ENCODE measurements at regions not wholly inside any gene's neighbourhood (a gene's known extent, or its start where the extent isn't known, plus 50 kb on each side); places are given as distances from the start of the nearest gene placed in this dataset.

DNA sequence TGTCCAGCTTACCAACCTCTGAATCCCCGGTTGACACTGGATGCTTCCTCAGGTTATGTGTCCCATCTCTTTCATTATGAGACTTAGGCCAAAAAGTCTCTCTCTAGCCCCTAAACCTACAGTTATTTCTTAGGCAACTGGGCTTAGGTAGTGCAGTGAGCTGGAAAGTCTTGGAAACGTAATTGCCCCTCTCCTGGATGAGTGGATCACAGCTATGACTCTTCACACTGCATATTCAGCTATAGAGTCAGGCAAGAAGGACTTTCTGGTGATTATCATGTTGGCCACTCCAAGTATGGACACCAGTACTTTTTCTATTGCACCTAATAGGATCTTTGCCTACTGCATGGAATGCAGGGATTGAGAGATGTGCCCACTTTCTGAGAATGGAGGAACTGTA, 458.3 kb upstream of the CELF4 start:
- no peaks in the 10 kb centered on the region for H3K36me3 Mint-ChIP-seq
- H3K4me1 Mint-ChIP-seq, result no peaks in the 10 kb centered on the region
- no peak overlapping the region for H3K4me3 Mint-ChIP-seq
- DNase-seq (ENCODE audit: low spot score in 2 of 2), result no peak
- H3K9me3 Mint-ChIP-seq, result no peaks in the 10 kb centered on the region
- ATAC-seq, result no peak
- H3K27ac Mint-ChIP-seq, result no peak overlapping the region

DNA sequence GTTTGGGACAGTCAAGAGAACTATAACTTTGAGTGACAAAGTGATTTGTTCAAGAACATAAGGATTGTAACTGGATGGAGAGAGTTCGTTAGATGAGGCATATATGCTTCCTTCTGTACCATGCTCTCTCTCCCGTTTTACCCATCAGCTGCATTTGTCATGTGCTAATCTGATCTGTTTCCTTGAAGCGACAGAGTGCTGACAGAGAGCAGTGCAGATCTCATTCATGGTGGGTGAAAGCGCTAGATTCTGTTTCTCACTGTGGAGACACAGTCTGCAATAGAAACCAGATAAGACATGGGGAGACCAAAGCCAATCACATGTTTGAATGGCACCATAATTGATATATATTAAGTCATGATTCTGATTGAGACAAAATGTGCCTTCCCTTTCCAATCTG, 456.6 kb upstream of the CELF4 start:
- DNase-seq (ENCODE audit: low spot score in 2 of 2) (no peak), ATAC-seq (no peak)
- Mint-ChIP-seq H3K4me3 (no peak overlapping the region), H3K9me3 (no peaks in the 10 kb centered on the region), H3K4me1 (no peaks in the 10 kb centered on the region), H3K27ac (no peak overlapping the region), H3K36me3 (no peaks in the 10 kb centered on the region)

DNA sequence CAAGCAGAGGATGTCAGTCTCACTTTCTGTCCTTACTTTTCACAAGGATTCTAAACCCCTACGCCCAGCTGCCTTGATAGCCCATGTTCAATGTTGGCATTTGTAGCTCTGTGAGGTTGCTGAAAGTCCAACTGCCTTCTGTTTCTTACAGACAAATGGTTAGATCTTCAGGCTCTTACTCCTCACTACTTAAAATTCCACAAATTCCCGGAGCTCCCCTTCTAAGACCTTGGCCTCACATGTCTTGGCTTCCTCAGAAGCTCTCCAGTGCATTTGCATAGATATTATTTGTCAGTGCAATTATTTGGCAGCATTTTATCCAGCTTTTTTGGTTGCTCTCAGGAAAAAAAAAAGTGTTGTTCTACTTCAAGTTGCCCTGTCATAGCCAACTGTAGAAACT, 453.7 kb upstream of the CELF4 start:
- Mint-ChIP-seq H3K36me3 (no peaks in the 10 kb centered on the region), H3K9me3 (peaks cover 4% of the 10 kb centered on the region), H3K4me3 (no peak overlapping the region), H3K4me1 (no peaks in the 10 kb centered on the region), H3K27ac (no peak overlapping the region)
- DNase-seq (ENCODE audit: low spot score in 2 of 2) (no peak), ATAC-seq (no peak)

DNA sequence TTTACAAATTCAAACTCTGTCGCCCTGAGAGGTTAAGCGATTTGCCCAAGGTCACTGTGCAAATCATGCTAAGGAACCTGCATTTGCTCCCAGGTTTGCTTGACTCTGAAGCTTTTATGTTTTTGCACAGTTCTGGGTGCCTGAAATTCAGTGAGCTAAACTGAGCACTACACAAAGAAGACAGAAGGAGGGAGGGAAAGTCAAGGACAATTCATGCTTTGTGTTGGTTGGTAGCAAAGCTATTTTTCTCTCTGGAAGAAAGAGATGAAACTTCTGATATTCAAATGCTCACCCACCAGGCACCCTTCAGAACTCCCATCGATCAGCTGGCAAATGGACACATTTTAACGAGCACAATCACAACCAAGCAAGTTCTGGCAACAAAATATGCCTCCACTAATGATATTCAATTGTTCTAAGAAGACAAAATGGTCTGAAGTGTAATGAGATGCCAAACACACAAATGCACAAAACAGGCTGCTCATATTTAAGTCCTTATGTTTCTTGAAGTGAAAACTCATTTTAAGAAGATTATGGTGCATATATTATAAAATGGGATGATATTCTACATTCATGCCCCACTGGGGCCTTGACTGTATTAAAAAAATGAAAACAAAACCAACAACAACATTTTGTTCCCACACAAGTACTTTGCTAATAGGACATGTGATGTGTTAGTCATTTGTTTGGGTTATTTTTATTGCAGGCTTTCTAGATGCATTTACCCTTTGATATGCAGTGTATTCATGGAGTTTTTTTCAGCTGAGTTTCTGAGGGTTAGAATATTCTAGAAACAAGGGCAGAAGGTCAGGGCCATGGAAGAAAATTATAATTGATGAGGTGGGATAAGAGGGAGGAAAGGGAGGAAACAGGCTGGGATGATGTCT, 445.6 kb upstream of the CELF4 start:
- ATAC-seq, result no peak

DNA sequence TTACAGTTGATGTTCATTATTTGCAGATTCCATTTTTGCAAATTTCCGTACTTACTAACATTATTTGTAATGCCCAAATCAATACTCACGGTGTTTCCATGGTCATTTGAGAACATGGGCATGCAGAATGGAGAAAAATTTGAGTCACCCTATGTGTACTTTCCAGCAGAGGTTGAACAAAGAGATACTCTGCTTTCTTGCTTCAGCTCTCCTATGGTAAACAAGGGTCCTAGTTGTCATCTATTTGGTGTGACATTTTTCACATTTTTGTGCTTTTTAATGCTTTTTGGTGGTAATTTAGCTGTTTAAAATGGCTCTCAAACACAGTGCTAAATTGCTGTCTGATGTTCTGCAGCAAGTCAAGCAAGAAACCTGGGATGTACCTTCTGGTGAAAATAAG, 444.4 kb upstream of the CELF4 start:
- H3K9me3 Mint-ChIP-seq, result peaks cover 6% of the 10 kb centered on the region
- H3K36me3 Mint-ChIP-seq, result no peaks in the 10 kb centered on the region
- no peak overlapping the region for H3K4me3 Mint-ChIP-seq
- ATAC-seq (no peak), DNase-seq (ENCODE audit: low spot score in 2 of 2) (no peak)
- no peaks in the 10 kb centered on the region for H3K4me1 Mint-ChIP-seq
- no peak overlapping the region for H3K27ac Mint-ChIP-seq

More for the DNA sequence above, 445.6 kb upstream of the CELF4 start:
- H3K36me3 Mint-ChIP-seq, result no peaks in the 10 kb centered on the region
- H3K9me3 Mint-ChIP-seq, result peaks cover 10% of the 10 kb centered on the region
- DNase-seq (ENCODE audit: low spot score in 2 of 2), result no peak
- H3K4me3 Mint-ChIP-seq, result no peak overlapping the region
- no peak overlapping the region for H3K27ac Mint-ChIP-seq
- H3K4me1 Mint-ChIP-seq, result no peaks in the 10 kb centered on the region

DNA sequence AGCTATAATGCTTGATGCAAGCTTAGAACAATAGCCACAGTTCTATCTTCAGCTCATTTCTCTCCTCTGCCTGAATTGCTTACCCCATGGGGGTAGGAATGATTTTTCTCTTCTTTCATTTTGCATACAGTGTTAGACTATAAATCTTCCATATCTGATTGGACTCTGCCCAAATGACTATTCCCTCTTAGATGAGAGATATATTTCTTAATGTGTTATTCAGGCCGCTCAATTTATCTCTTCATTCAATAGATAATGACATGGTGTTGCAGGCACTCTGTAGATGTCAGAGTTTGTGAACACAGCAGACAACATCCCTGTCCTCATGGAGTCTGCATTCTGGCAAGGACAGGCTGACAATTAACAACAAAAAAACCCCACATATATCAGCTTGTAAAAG, 443.7 kb upstream of the CELF4 start:
- no peaks in the 10 kb centered on the region for H3K4me1 Mint-ChIP-seq
- DNase-seq (ENCODE audit: low spot score in 2 of 2) (no peak), ATAC-seq (no peak)
- H3K9me3 Mint-ChIP-seq, result peaks cover 6% of the 10 kb centered on the region
- H3K36me3 Mint-ChIP-seq, result no peaks in the 10 kb centered on the region
- H3K27ac Mint-ChIP-seq, result no peak overlapping the region
- H3K4me3 Mint-ChIP-seq, result no peak overlapping the region

DNA sequence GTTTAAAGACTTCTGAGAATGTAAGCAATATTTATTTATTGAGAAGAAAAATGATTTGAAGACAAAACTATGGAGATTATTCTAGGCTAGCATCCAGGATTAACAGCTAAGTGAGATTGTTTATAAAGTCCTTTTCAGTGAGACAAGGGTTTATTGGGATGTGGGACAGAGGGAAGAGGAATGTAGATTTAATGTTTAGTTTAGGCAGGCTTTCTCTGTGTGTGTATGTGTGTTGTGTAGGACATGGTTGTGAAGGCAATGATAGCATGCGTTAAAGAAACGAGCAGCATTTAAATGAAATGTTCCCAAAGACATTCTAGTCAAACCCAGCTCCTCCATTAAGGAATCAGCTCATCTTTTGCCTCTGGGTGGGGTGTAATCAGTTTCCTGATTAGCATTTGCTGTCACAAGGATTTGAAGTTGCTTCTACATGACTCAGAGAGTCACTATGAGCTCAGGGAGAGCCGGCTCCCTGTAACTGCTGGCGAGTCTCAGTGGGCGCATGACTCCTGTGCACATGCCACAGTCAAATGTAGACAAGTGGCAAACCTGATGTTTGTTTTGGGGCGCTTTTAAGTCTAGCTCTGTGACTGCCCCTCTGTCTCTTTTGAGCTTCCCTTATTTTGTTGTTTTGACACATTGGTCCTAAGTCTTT, 442.2 kb upstream of the CELF4 start:
- Mint-ChIP-seq H3K4me3 (no peak overlapping the region), H3K4me1 (no peaks in the 10 kb centered on the region), H3K36me3 (no peaks in the 10 kb centered on the region), H3K27ac (no peak overlapping the region), H3K9me3 (peaks cover 6% of the 10 kb centered on the region)
- DNase-seq (ENCODE audit: low spot score in 2 of 2) (no peak), ATAC-seq (no peak)

DNA sequence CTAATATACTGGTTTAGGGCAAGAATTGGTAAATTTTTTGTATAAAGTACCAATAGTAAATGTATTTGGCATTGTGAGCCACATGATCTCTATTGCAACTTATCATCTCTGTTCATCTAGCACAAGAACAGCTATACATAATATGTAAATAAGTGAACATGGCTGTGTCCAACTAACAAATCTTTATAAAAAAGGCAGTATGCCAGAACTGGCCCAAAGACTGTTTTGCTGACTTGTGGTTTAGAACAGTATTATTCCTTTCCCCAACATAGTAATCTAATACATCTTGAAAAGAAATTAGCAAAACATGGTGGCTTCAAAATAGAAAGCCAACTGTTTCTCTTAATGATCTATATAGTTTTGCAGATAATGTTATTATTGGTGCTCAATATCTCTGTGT, 441.4 kb upstream of the CELF4 start:
- Mint-ChIP-seq H3K4me1 (no peaks in the 10 kb centered on the region), H3K36me3 (no peaks in the 10 kb centered on the region), H3K9me3 (peaks cover 6% of the 10 kb centered on the region), H3K4me3 (no peak overlapping the region), H3K27ac (no peak overlapping the region)
- no peak for DNase-seq (ENCODE audit: low spot score in 2 of 2)
- no peak for ATAC-seq

DNA sequence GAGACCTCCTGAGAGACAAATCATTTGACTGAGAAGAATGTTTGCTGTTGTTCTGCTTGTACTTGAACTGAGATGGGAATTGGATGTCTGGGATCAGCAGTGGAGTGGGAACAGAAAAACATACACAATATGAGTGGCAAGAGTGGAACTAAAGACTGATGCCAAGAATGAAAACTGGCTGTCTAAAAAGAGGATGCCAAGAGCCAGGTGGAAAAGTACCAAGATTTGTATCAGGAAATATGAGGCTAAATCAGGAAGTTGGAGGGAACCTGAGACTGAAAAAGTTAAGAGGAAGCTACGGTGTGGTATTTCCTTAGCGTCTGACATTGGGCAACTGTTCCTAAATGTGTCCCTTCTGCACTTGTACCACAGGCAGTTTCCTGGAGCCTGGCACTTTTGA, 440.9 kb upstream of the CELF4 start:
- Mint-ChIP-seq H3K4me1 (no peaks in the 10 kb centered on the region), H3K4me3 (no peak overlapping the region), H3K27ac (no peak overlapping the region), H3K36me3 (no peaks in the 10 kb centered on the region), H3K9me3 (peaks cover 6% of the 10 kb centered on the region)
- DNase-seq (ENCODE audit: low spot score in 2 of 2), result no peak
- no peak for ATAC-seq

DNA sequence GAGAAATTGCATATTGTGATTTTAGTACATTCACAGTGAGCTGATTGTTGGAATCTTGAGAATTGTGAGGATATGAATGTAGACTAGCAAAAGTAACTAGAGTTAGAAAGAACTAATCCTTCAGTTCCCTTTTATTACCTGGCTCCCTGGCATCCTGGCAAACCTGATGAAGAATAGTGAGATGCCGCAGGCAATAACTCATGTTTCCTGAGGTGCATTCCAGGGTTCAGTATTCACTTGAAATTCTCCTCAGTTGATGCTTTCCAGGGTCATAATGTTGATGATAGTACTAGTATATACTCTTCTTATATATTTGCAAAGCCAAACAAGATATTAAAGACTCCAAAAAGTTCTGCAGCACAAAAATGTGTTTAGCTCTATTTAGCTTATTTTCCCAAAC, 432.1 kb upstream of the CELF4 start:
- Mint-ChIP-seq H3K4me3 (no peak overlapping the region), H3K36me3 (no peaks in the 10 kb centered on the region), H3K27ac (no peak overlapping the region), H3K9me3 (peaks cover 13% of the 10 kb centered on the region), H3K4me1 (no peaks in the 10 kb centered on the region)
- no peak for DNase-seq (ENCODE audit: low spot score in 2 of 2)
- no peak for ATAC-seq

DNA sequence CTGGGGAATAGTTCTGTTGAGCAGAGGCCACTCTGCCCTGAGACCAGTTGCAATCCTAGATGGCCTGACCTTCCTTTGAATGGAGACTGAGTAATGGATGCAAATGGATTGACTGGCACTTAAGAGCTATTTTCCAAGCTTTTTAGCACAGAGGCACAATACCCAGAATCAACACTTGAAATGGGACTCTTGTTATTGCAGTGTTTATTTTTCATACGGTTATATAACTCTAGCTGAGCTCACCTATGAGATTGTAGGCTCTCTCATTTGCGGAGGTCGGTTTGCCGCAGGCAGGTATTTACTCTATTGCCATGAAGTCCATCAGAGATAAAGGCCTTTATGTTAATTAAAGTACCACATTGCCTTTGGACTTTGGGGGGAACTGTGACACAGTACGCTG, 422.3 kb upstream of the CELF4 start:
- H3K4me3 Mint-ChIP-seq, result no peak overlapping the region
- no peaks in the 10 kb centered on the region for H3K4me1 Mint-ChIP-seq
- peaks cover 20% of the 10 kb centered on the region for H3K9me3 Mint-ChIP-seq
- H3K36me3 Mint-ChIP-seq, result no peaks in the 10 kb centered on the region
- DNase-seq (ENCODE audit: low spot score in 2 of 2) (no peak), ATAC-seq (no peak)
- H3K27ac Mint-ChIP-seq, result no peak overlapping the region

DNA sequence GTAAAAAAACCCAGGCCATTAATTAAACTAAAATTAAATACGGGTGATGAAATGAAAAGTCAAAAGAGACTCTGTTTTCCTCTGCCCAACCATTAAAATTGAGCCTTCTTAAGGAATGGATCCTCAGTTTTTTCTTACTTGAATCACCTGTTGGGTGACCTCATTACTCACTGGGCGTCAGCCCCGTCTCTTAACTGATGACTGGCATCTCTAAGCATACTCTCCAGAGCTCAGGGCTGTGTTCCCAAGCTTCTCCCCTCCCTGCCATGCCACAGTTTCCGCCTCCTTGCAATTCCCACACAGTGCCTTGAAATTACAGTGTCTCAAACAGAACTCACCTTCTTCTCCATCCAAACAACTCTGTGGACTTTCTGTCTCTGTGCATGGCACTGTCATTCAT, 421.1 kb upstream of the CELF4 start:
- Mint-ChIP-seq H3K36me3 (no peaks in the 10 kb centered on the region), H3K27ac (no peak overlapping the region), H3K4me3 (no peak overlapping the region), H3K9me3 (peaks cover 15% of the 10 kb centered on the region), H3K4me1 (no peaks in the 10 kb centered on the region)
- no peak for DNase-seq (ENCODE audit: low spot score in 2 of 2)
- no peak for ATAC-seq

DNA sequence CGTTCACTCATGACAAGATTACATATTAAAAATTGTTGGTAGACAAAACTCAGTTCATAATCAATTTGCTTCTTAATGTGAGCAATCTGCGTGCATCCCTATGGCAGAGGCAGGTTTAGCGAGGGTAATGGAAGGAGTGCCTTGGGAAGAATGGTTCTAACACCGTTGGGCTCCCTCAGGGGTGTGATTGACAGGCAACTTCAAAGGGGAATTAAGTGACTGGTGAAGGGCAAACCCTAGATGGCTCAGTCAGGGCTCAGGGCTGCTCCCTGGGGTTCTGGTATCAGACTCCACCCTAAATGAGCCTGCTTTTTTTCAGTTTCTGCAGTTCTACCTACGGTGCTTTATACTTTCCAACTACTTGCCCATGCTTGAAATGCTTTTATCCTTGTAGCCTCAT, 419.5 kb upstream of the CELF4 start:
- Mint-ChIP-seq H3K27ac (no peak overlapping the region), H3K36me3 (no peaks in the 10 kb centered on the region), H3K4me1 (no peaks in the 10 kb centered on the region), H3K9me3 (peaks cover 6% of the 10 kb centered on the region), H3K4me3 (no peak overlapping the region)
- DNase-seq (ENCODE audit: low spot score in 2 of 2) (no peak), ATAC-seq (no peak)

DNA sequence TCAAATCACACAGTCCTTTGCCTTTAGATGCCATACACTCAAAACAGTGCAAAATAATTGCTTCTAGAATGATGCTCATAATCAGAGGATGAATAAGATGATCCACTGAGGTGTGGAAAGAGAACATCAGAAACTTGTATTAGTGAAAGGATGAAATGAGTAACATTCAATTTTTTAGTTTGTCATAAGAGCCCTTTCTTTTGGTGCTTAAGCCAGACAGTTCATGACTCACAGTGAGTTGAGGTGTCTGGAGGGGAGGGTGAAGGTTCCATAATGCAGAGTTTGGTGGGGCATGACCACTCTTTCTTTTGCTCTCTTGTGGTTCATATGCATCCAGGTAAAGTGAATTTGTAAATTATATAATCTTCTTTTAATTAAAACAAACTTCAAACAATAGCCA, 415.0 kb upstream of the CELF4 start:
- Mint-ChIP-seq H3K4me1 (no peaks in the 10 kb centered on the region), H3K4me3 (no peak overlapping the region), H3K27ac (no peak overlapping the region), H3K9me3 (peaks cover 12% of the 10 kb centered on the region), H3K36me3 (no peaks in the 10 kb centered on the region)
- no peak for DNase-seq (ENCODE audit: low spot score in 2 of 2)
- no peak for ATAC-seq

DNA sequence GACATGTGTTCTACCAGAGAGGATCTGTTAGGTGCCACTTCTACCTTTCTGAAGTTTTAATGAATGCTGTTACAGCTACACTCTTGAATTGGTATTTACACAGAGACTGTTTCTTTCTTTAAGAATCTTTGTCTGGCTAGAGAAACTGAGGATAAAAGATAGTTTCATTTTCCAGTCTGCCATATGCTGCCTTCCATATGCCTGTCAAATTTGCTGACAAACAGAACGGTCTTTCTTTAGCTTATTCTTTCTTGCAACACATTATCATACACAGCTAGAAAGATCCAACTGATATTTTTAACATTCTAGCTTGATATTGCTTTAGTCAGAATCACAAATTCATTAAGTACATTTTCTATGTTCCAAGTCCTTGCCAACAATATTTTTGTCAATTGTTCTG, 409.8 kb upstream of the CELF4 start:
- DNase-seq (ENCODE audit: low spot score in 2 of 2), result no peak
- Mint-ChIP-seq H3K27ac (no peak overlapping the region), H3K4me3 (no peak overlapping the region), H3K4me1 (no peaks in the 10 kb centered on the region), H3K36me3 (no peaks in the 10 kb centered on the region), H3K9me3 (peaks cover 22% of the 10 kb centered on the region)
- ATAC-seq, result no peak

DNA sequence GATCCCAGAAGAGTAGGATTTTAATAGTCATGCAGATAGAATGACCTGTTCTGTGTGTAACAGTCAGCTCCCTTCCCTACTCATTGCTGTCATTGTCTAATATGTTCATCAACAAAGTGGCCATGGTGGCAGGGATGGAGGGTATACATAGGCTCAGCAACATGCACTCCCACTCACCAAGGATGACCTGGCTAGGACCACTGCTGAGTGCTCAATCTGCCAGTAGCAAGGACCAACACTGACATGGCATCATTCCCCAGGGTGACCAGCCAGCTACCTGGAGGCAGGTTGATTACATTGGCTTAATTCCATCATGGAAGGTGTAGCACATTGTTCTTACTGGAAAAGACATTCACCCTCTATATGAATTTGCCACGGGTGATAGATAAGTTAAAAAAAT, 401.7 kb upstream of the CELF4 start:
- peaks cover 10% of the 10 kb centered on the region for H3K9me3 Mint-ChIP-seq
- ATAC-seq (no peak), DNase-seq (ENCODE audit: low spot score in 2 of 2) (no peak)
- H3K4me1 Mint-ChIP-seq, result no peaks in the 10 kb centered on the region
- H3K36me3 Mint-ChIP-seq, result no peaks in the 10 kb centered on the region
- no peak overlapping the region for H3K27ac Mint-ChIP-seq
- no peak overlapping the region for H3K4me3 Mint-ChIP-seq

All from stimulated activated effector memory CD8-positive, alpha-beta T cell treated with anti-CD3 and anti-CD28 coated beads, Interleukin-12 subunit alpha, Interleukin-12 subunit beta, amount 100 ng/mL, for 72 hours (primary cell).